ENCODE measurements at regions not wholly inside any gene's neighbourhood (a gene's known extent, or its start where the extent isn't known, plus 50 kb on each side); places are given as distances from the start of the nearest gene placed in this dataset.

GRCh38 chr3:174614036-174614435, 245.1 kb upstream of the NAALADL2 start:
- H3K27me3 Mint-ChIP-seq: no peaks in the 10 kb centered on the region
- peaks cover under 1% of the 10 kb centered on the region for H3K4me1 Mint-ChIP-seq (ENCODE audit: low read depth)
- H3K36me3 Mint-ChIP-seq (ENCODE audit: low read depth): no peaks in the 10 kb centered on the region
- peaks cover 8% of the 10 kb centered on the region for H3K9me3 Mint-ChIP-seq
- H3K27ac Mint-ChIP-seq: no peak overlapping the region
- no peak overlapping the region for H3K4me3 Mint-ChIP-seq

GRCh38 chr3:174618368-174619080, 240.6 kb upstream of the NAALADL2 start:
- Mint-ChIP-seq H3K9me3 (no peaks in the 10 kb centered on the region), H3K27me3 (no peaks in the 10 kb centered on the region), H3K4me3 (no peak overlapping the region), H3K4me1 (ENCODE audit: low read depth) (peaks cover 4% of the 10 kb centered on the region), H3K27ac (no peak overlapping the region), H3K36me3 (ENCODE audit: low read depth) (no peaks in the 10 kb centered on the region)

- H3K4me1 Mint-ChIP-seq (ENCODE audit: low read depth): peaks cover 4% of the 10 kb centered on the region
- no peaks in the 10 kb centered on the region for H3K36me3 Mint-ChIP-seq (ENCODE audit: low read depth)
- no peak overlapping the region for H3K27ac Mint-ChIP-seq
- no peaks in the 10 kb centered on the region for H3K9me3 Mint-ChIP-seq
- H3K4me3 Mint-ChIP-seq: no peak overlapping the region
- no peaks in the 10 kb centered on the region for H3K27me3 Mint-ChIP-seq
These were observed 239.9 kb upstream of the NAALADL2 start for GRCh38 chr3:174619239-174619638.

- H3K27ac Mint-ChIP-seq: no peak overlapping the region
- no peak overlapping the region for H3K4me3 Mint-ChIP-seq
- no peaks in the 10 kb centered on the region for H3K27me3 Mint-ChIP-seq
- H3K9me3 Mint-ChIP-seq: no peaks in the 10 kb centered on the region
- H3K4me1 Mint-ChIP-seq (ENCODE audit: low read depth): peaks cover 4% of the 10 kb centered on the region
- no peaks in the 10 kb centered on the region for H3K36me3 Mint-ChIP-seq (ENCODE audit: low read depth)
These were observed 239.0 kb upstream of the NAALADL2 start for GRCh38 chr3:174620138-174620537.

GRCh38 chr3:174620855-174621472, 238.2 kb upstream of the NAALADL2 start:
- Mint-ChIP-seq H3K4me1 (ENCODE audit: low read depth) (peaks cover 4% of the 10 kb centered on the region), H3K4me3 (no peak overlapping the region), H3K36me3 (ENCODE audit: low read depth) (no peaks in the 10 kb centered on the region), H3K27ac (no peak overlapping the region), H3K9me3 (no peaks in the 10 kb centered on the region), H3K27me3 (no peaks in the 10 kb centered on the region)

- no peaks in the 10 kb centered on the region for H3K36me3 Mint-ChIP-seq (ENCODE audit: low read depth)
- no peak overlapping the region for H3K4me3 Mint-ChIP-seq
- no peaks in the 10 kb centered on the region for H3K9me3 Mint-ChIP-seq
- no peak overlapping the region for H3K27ac Mint-ChIP-seq
- H3K4me1 Mint-ChIP-seq (ENCODE audit: low read depth): no peaks in the 10 kb centered on the region
- H3K27me3 Mint-ChIP-seq: no peaks in the 10 kb centered on the region
These were observed 225.8 kb upstream of the NAALADL2 start for GRCh38 chr3:174633342-174633741.

- H3K27ac Mint-ChIP-seq: no peak overlapping the region
- H3K4me1 Mint-ChIP-seq (ENCODE audit: low read depth): no peaks in the 10 kb centered on the region
- no peak overlapping the region for H3K4me3 Mint-ChIP-seq
- no peaks in the 10 kb centered on the region for H3K36me3 Mint-ChIP-seq (ENCODE audit: low read depth)
- no peaks in the 10 kb centered on the region for H3K9me3 Mint-ChIP-seq
- no peaks in the 10 kb centered on the region for H3K27me3 Mint-ChIP-seq
These were observed 222.7 kb upstream of the NAALADL2 start for GRCh38 chr3:174636451-174636850.

- Mint-ChIP-seq H3K27me3 (no peaks in the 10 kb centered on the region), H3K27ac (no peak overlapping the region), H3K4me3 (no peak overlapping the region), H3K4me1 (ENCODE audit: low read depth) (no peaks in the 10 kb centered on the region), H3K36me3 (ENCODE audit: low read depth) (no peaks in the 10 kb centered on the region), H3K9me3 (no peaks in the 10 kb centered on the region)
These were observed 219.7 kb upstream of the NAALADL2 start for GRCh38 chr3:174639406-174639805.

- Mint-ChIP-seq H3K9me3 (no peaks in the 10 kb centered on the region), H3K4me1 (ENCODE audit: low read depth) (no peaks in the 10 kb centered on the region), H3K27ac (no peak overlapping the region), H3K4me3 (no peak overlapping the region), H3K27me3 (no peaks in the 10 kb centered on the region), H3K36me3 (ENCODE audit: low read depth) (no peaks in the 10 kb centered on the region)
These were observed 219.2 kb upstream of the NAALADL2 start for GRCh38 chr3:174639970-174640369.

GRCh38 chr3:174640932-174641331, 218.2 kb upstream of the NAALADL2 start:
- Mint-ChIP-seq H3K4me1 (ENCODE audit: low read depth) (no peaks in the 10 kb centered on the region), H3K4me3 (no peak overlapping the region), H3K9me3 (no peaks in the 10 kb centered on the region), H3K36me3 (ENCODE audit: low read depth) (no peaks in the 10 kb centered on the region), H3K27me3 (no peaks in the 10 kb centered on the region), H3K27ac (no peak overlapping the region)

- no peak overlapping the region for H3K27ac Mint-ChIP-seq
- H3K4me3 Mint-ChIP-seq: no peak overlapping the region
- no peaks in the 10 kb centered on the region for H3K36me3 Mint-ChIP-seq (ENCODE audit: low read depth)
- H3K4me1 Mint-ChIP-seq (ENCODE audit: low read depth): no peaks in the 10 kb centered on the region
- H3K27me3 Mint-ChIP-seq: no peaks in the 10 kb centered on the region
- H3K9me3 Mint-ChIP-seq: no peaks in the 10 kb centered on the region
These were observed 214.8 kb upstream of the NAALADL2 start for GRCh38 chr3:174644287-174644686.

- H3K4me1 Mint-ChIP-seq (ENCODE audit: low read depth): no peaks in the 10 kb centered on the region
- H3K27me3 Mint-ChIP-seq: no peaks in the 10 kb centered on the region
- H3K36me3 Mint-ChIP-seq (ENCODE audit: low read depth): no peaks in the 10 kb centered on the region
- H3K9me3 Mint-ChIP-seq: no peaks in the 10 kb centered on the region
- no peak overlapping the region for H3K27ac Mint-ChIP-seq
- H3K4me3 Mint-ChIP-seq: no peak overlapping the region
These were observed 207.2 kb upstream of the NAALADL2 start for GRCh38 chr3:174651951-174652350.

GRCh38 chr3:174659511-174659910, 199.6 kb upstream of the NAALADL2 start:
- Mint-ChIP-seq H3K27ac (no peak overlapping the region), H3K36me3 (ENCODE audit: low read depth) (no peaks in the 10 kb centered on the region), H3K4me1 (ENCODE audit: low read depth) (no peaks in the 10 kb centered on the region), H3K27me3 (no peaks in the 10 kb centered on the region), H3K4me3 (no peak overlapping the region), H3K9me3 (no peaks in the 10 kb centered on the region)

- no peak overlapping the region for H3K4me3 Mint-ChIP-seq
These were observed 196.5 kb upstream of the NAALADL2 start for GRCh38 chr3:174662653-174663052.

GRCh38 chr3:174667386-174667785, 191.7 kb upstream of the NAALADL2 start:
- Mint-ChIP-seq H3K27me3 (no peaks in the 10 kb centered on the region), H3K4me3 (no peak overlapping the region), H3K4me1 (ENCODE audit: low read depth) (no peaks in the 10 kb centered on the region), H3K36me3 (ENCODE audit: low read depth) (no peaks in the 10 kb centered on the region), H3K27ac (no peak overlapping the region), H3K9me3 (no peaks in the 10 kb centered on the region)

More at GRCh38 chr3:174662653-174663052, 196.5 kb upstream of the NAALADL2 start:
- Mint-ChIP-seq H3K27ac (no peak overlapping the region), H3K36me3 (ENCODE audit: low read depth) (no peaks in the 10 kb centered on the region), H3K4me1 (ENCODE audit: low read depth) (no peaks in the 10 kb centered on the region), H3K9me3 (no peaks in the 10 kb centered on the region), H3K27me3 (no peaks in the 10 kb centered on the region)

GRCh38 chr3:174675406-174675805, 183.7 kb upstream of the NAALADL2 start:
- no peaks in the 10 kb centered on the region for H3K27me3 Mint-ChIP-seq
- H3K27ac Mint-ChIP-seq: no peak overlapping the region
- H3K4me1 Mint-ChIP-seq (ENCODE audit: low read depth): no peaks in the 10 kb centered on the region
- no peak overlapping the region for H3K4me3 Mint-ChIP-seq
- H3K36me3 Mint-ChIP-seq (ENCODE audit: low read depth): no peaks in the 10 kb centered on the region
- H3K9me3 Mint-ChIP-seq: peaks cover 4% of the 10 kb centered on the region
